NOMO-1 treated with DMSO at 0.1 percent for 48 hours (cell line): ENCODE measurements at regions not wholly inside any gene's neighbourhood (a gene's known extent, or its start where the extent isn't known, plus 50 kb on each side); places are given as distances from the start of the nearest gene placed in this dataset.
"Not testable (repeated sequence)": the region's sequence is repeated elsewhere in the genome, so short reads cannot be mapped to it uniquely, and the experiment has no call there.

Experiments
- DNase-seq: peaks from one replicate; lab custom pipeline; 2025; ENCODE audit not compliant: unreplicated experiment; lab: John Stamatoyannopoulos, UW

DNA sequence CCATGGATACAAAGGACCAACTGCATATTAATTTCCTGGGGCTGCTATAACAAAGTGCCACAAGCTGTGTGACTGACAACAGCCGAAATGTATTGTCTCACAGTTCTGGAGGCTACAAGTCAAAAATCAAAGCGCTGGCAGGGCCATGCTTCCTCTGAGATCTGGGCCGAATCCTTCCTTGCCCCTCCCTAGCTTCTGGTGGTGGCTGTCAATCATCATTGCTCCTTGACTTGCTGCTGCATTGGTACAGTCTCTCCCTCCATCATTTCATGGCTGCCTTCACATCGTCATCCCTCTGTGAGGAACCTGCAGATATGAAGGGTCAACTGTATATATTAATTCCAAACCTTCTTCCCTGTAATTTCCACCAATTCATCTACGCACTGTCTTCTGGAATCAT is 118.3 kb downstream of the EXOC5 start:
- DNase-seq, result no peak

DNA sequence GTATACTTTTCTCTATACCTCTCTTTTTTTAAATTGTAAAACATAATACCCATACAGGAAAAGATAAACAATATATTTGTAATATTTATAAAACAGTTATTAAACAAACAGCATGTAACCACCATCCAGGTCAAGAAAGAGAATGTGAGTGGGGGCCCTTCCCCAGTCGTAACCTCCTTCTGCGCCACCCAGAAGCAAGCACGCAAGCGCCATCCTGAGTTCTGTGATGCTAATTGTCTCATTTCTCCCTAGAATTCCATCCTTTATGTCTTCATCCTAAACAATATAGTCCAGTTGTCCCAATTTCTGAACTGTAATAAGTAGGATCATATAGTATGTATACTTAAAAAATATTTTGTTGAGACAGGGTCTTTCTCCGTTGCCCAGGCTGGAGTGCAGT is 129.5 kb downstream of the EXOC5 start:
- DNase-seq, result no peak

DNA sequence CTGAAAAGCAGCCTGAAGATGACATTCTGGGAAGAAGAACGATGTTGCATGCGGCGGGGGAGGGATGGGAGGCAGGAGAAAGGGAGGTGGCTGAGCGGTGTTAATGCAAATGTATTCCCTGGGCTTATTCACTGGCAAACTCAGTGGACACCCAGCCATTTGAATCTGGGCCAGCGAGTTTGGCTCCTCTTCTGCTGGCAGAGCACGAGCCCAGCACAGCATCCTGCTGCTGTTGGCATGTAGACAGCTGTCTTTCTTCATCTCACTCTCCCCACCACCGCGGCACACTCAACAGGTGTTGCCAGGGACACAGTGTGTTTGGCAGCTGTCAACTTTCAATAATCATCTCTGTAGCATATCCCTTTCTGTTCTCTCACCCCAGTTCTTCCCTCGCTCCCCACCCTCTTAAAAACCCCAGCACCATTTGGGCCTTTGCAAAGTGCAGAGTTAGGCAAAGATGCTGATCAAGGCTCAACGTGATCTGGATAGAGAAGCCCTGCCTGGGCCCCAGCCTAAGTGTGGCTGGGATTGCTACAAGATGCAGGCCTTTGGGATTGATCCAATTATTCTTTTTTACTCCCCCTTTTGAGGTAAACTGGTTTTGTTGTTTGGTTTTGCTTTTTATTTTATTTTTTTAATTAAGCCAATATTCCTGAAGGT is 131.9 kb downstream of the EXOC5 start:
- DNase-seq, result no peak

DNA sequence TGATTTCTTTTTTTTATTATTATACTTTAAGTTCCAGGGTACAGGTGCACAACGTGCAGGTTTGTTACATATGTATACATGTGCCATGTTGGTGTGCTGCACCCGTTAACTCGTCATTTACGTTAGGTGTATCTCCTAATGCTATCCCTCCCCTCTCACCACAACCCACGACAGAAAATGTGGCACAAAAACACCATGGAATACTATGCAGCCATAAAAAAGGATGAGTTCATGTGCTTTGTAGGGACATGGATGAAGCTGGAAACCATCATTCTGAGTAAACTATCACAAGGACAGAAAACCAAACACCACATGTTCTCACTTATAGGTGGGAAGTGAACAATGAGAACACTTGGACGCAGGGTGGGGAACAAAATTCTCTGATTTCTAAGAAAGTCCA is 140.9 kb downstream of the EXOC5 start:
- DNase-seq, result not testable (repeated sequence)

DNA sequence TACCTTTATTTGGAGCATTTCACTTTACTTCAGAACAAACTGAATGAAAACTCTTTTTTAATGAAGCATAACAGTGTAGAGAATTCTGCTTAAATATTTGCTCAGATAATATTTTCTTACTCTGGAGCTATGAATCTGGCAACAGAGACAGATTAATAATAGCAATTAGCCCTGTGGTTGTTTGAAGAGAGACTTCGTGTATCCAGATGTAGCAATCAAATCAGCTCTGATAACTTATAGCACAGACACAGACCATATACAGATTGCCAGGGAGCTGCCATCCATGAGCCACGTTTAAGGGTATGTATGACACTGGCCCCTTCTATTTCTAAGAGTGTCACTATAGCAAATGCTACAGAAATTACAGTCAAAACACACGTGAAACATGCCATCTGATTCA is 146.6 kb downstream of the EXOC5 start:
- no peak for DNase-seq

DNA sequence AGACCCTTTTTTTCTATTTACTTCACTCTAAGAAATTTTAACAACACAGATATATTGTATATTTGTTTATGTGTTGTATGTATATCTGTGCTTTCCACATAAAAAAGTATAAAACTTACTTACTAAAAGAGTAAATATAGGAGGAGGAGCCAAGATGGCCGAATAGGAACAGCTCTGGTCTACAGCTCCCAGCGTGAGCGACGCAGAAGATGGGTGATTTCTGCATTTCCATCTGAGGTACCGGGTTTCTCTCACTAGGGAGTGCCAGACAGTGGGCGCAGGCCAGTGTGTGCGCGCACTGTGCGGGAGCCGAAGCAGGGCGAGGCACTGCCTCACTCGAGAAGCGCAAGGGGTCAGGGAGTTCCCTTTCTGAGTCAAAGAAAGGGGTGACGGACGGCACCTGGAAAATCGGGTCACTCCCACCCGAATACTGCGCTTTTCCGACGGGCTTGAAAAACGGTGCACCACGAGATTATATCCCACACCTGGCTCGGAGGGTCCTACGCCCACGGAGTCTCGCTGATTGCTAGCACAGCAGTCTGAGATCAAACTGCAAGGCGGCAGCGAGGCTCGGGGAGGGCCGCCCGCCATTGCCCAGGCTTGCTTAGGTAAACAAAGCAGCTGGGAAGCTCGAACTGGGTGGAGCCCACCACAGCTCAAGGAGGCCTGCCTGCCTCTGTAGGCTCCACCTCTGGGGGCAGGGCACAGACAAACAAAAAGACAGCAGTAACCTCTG is 156.5 kb downstream of the EXOC5 start:
- not testable (repeated sequence) for DNase-seq

DNA sequence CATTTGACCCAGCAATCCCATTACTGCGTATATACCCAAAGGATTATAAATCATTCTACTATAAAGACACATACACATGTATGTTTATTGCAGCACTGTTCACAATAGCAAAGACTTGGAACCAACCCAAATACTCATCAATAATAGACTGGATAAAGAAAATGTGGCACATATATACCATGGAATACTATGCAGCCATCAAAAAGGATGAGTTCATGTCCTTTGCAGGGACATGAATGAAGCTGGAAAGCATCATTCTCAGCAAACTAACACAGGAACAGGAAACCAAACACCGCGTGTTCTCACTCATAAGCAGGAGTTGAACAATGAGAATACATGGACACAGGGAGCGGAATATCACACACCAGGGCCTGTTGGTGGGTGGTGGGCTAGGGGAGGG is 158.3 kb downstream of the EXOC5 start:
- not testable (repeated sequence) for DNase-seq

DNA sequence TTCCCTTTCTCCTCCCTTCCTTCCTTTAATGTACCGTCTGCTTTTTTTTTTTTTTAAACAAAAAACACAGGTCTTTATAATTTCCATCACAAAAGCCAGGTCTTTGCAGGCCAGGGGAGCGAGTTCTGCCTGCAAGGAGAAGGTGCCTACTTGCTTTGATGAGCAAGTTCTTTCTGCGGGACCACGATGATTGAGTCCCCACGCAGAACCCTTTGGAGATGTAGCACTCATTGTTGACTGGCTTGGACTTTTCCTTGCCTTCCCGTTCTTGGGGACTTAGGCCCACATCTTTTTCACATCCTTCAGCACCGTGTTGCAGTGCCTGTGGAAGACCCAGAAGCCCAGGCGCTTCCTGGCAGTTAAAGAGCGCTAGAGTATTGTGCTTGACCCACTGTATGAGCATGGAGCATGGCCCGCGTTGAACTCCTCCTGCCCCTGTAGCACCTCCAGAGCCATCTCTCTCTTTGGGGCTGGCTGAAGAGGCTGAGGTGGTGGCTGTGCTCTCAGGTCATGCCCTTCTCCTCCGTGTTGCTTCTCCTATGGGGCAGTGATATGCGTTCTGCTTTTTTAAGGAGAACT is 177.6 kb downstream of the EXOC5 start:
- no peak for DNase-seq

DNA sequence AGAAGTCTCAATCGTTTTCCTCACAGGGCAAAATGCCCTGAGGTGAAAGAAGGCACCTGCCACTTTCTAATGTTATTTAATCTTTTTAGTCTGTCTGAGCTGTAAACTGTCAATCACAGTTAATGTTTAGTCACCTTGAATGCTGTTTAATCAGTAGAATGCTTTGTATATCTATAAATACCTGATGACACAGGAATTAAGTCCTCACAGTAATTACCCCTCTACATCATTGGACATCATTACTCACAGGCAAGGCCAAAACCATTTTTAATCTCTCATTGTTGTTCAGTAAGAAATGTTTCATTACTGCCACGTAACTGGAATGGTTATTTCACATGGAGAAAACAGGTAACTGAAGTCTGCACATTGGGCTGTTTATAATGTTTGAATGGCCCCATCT is 178.8 kb downstream of the EXOC5 start:
- DNase-seq, result no peak

DNA sequence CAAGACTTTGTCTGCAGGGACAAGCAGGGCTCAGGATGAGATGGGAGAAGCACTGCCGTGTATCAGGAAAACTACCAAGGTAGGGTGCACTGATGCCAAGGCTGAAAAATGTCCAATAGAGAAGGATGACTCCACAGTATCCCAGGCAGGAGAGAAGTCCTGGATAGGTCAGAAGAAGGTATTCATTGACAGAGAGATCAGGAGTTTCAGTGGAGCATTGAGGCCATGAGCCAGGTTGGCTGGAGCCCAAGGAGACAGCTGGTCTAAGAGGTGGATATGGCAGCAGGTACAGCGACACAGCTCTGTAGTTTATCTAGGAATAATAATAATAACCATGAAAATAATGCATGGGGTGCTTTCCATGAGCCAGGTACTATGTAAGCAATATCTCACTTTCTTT is 180.9 kb downstream of the EXOC5 start:
- no peak for DNase-seq

DNA sequence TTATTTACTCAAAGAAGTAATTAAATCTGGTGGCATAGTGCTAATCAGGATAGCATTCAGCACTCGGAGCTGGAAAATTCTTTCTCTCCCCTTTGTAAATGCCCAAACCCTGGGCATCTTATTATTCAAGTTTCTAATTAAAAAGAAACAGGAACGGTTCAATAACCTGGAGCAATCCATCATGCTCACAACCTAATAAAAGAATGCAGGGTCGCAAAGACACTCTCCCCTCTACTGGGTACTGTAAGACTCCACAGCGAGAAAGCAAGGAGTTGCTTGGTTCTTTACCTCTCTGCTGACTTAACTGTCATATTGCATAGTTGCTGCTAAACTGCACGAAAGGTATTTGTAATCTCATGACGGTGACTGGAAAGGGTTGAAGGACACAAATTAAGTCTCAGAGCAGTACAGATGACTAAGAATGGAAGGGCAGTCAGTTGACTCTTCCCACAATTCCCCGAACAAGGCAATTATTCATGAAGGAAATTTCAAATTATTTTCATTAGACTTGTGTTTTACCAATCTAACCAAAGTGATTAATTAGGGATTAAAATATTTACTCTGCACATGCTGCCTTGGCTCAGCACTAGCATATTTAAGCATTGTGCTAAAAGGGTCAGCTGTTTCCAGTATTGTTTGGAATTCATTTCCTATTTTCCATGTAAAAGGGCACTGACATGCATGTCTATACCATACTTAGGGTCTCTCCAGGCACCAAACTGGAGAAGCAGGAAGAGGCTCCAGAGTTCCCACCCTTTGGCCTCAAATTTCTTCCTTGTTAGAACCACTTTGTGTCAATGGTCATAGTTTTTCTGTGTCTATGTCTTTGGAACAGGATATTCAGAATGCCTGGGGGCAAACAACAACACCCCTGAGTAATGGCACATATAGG is 182.2 kb downstream of the EXOC5 start:
- no peak for DNase-seq

DNA sequence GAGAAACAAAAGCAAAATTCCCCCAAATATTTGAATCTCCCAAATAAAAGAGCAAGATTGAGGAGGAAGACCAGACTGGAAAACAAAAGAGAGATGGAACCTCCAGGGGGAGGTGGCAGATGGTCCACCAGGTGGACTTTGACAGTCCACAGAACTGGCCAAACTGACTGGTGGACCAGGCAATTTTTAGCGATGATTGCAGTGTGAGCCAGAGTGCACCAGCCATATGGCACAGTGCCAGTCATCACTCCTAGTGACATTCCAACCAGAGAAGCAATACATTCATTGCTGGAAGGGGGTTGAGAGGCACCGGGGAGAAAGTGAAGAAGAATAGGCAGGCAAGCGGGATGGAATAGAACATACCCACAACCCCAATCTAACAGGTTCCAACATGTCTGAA is 182.9 kb downstream of the EXOC5 start:
- no peak for DNase-seq

DNA sequence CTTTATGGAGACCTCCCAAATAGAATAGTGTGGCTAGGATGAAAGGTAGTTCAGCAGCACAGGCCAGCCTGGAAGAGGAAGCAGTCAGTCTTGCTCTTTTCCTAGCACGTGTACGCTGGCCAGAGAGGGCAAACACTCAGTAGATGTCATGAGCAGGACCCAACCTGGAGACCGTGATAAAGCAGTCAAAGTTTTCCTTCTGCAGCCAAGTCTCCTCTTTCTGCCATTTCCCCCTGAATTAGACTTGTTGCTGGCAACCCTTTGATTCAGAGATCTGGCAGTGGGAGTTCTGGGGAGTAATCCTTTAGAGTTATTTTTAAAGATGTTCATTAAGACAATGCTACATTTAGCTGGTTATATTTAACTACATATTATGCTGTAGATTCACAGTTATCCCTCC is 183.7 kb downstream of the EXOC5 start:
- no peak for DNase-seq

DNA sequence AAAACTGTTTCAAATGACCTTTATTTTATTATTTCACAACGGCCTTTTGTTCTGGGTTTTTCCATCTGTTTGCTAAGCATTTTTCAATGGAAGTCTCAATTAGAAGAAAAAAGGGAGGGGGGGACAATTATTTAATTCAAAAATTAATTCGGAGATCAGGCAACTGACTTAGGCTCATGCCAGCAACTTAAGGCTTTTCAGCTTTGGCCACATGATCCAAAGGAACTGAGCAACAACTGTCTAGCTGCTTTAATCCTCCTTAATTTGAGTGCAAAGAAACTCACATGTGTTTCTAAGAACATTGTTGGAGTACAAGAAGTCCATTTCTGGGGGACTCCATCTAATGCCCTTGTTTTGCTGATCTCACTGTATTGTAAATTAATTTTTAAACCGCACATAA is 188.0 kb downstream of the EXOC5 start:
- no peak for DNase-seq

DNA sequence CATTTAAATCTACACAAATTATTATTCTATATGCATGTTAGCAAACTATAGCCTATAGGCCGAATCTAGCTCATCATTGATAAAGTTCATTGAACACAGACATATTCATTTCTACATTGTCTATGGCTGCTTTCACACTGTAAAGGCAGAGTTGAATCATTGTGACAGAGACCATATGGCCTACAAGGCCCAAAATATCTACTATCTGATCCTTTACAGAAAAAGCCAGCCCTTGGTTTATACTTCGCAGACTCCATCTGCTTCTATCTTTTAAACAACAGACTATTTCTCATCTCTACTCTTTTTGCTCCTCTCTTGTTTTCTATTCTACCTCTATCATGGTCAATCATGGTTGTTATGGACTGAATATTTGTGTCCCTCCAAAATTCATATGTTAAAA is 190.7 kb downstream of the EXOC5 start:
- no peak for DNase-seq

DNA sequence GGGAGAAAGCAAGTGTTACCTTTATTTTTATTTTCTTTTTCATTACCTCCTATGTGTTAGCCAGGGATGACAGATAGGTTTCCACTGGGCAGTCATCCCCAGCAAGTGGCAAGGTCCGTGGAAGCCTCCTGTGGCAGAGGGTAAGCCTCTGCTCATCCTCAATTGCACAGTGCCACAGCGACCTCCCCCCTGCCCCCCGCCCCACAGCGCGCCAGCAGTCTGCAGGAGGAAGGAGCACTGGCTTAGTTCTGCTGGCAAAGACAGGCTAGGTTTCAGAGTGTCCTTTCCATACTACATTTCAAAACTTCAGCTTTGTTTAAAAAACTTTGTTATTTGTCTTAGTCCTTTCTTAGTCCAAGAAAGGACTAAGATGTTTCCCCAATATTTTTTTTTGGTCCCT is 194.7 kb downstream of the EXOC5 start:
- DNase-seq, result no peak

DNA sequence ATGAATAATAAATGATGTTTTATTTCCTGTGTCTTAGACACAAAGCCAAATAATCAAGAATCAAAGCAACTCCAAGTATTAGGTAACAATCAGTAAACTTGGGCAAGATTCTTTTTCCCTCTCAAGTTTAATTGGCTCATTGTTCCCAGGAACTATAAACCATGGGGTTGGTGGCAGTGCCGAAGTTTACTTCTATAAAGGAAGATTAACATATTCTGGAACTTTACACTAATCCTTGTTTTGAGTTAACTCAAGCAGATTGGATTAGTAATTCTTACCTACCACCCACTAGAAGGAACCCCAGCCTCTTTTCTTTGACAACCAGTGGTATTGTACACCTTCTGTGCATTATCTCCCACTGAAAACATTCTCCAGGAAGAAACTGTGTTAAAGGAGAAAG is 197.1 kb downstream of the EXOC5 start:
- DNase-seq, result no peak

DNA sequence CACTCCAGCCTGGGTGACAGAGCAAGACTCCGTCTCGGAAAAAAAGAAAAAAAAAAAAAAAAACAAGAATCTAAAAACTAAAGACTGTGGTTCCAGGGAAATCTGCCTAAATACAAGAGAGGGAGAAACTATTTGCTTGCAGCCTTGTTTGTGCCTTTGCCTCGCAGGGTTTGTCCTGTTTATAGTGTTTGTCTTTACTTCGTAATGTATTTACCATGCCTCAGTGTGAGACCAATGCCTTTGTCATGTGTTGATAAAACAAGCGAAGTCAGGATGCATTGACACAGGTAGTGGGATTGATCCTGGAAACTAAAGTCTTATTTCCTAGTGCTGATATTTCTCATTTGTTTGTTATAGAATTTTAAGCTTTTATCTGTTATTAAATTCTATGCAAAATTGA is 199.0 kb downstream of the EXOC5 start:
- no peak for DNase-seq

DNA sequence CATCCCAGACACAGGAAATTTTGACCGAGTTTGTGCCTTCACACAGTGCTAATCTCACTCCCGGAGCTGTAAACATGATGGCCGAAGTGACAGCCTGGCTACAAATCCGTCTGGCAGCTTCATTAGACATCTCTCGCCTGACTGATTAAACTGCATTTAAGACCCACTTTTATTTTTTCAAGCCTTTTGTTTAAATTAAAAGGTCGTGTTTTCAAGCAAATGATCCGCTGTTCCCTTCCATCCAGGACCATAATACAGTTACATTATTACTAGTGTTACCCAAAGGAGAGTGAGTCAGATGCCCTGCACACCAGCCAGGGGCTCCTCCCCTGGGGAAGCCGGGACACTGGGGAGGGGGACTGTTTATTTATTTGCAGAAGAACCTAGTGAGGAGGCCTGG is 200.2 kb downstream of the EXOC5 start:
- no peak for DNase-seq

DNA sequence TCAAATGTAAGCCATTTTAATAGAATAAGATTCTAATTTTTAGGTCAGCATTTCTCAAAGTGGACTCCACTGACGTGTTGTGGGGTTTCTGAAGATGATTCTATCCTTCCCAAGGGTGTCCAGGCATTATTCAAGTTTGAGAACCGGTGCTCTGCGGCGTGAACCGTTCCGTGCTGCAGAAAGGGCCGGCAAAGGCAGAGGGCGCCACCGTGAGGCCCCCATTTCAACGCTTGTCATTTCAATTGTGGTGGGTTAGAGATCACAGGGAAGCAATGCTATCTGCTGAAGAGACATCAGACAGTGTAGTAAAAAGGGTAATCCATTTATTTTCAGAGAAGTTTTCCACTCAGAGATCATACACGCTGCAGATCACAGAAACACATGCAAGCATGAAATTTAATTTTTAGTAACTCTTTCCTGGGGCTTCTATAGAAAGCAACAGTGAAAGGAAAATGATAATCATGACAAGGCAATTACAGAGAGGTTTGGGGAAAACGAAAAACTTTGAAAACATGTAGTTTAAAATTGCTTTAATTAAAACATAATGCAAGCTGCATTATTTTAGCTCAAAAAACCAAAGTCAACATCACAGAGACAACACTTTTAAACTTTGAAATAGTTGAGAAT is 201.7 kb downstream of the EXOC5 start:
- peak; percentile 48 for DNase-seq

DNA sequence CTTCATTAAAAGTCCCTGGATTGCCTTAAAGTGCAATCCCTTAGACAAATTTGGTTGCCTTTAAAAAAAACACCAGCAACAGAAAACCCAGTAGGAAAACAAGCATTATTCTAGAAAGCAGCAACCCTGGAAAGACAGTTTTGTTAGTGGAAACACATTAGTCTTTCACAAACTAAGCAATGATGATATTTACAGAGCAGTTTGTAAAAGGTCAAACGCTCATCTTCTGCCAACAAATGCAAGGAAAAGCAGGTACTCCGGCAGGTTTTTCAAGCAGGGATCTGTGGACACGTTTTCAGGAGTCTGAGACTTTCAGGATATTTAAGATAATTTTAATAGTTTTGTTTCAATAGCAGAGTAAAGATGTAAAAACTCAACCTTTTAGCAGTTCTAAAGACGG is 202.2 kb downstream of the EXOC5 start:
- DNase-seq, result no peak
